BE2C (cell line): ENCODE measurements at regions not wholly inside any gene's neighbourhood (a gene's known extent, or its start where the extent isn't known, plus 50 kb on each side); places are given as distances from the start of the nearest gene placed in this dataset.

Experiments
- DNase-seq: peaks from one replicate; pipeline ENCODE4 v3.0.0-alpha.2; 2020
- H3K27me3 ChIP-seq: fragments of 250-450 bp; sonication (Bioruptor Pico); 2 replicates; pipeline ENCODE4 v1.5.1; 2020; ENCODE audit warnings: mild to moderate bottlenecking
- H3K36me3 ChIP-seq: fragments of 250-450 bp; sonication (Bioruptor Pico); 2 replicates; pipeline ENCODE4 v1.5.1; 2020; ENCODE audit warnings: mild to moderate bottlenecking
- H3K4me1 ChIP-seq: fragments of 250-450 bp; sonication (Bioruptor Pico); 2 replicates; pipeline ENCODE4 v1.5.1; 2020
- H3K4me3 ChIP-seq: 2 replicates; pipeline ENCODE4 v1.5.1; 2011; ENCODE audit warnings: low read depth, low read length
- H3K9me3 ChIP-seq: fragments of 250-450 bp; sonication (Bioruptor Pico); 2 replicates; pipeline ENCODE4 v1.5.1; 2020
- CTCF ChIP-seq: IDR thresholded peaks from 2 replicates; pipeline ENCODE4 v1.5.1; 2012; ENCODE audit warnings: mild to moderate bottlenecking, low read depth, low read length

GRCh38 chr18:71809711-71810110 is 734.4 kb downstream of the CBLN2 start:
- H3K4me1 ChIP-seq = no peaks in the 10 kb centered on the region
- no peaks in the 10 kb centered on the region for H3K9me3 ChIP-seq
- DNase-seq = no peak
- no peak for TF ChIP-seq CTCF
- no peaks in the 10 kb centered on the region for H3K27me3 ChIP-seq
- no peaks in the 10 kb centered on the region for H3K36me3 ChIP-seq
- H3K4me3 ChIP-seq = no peak overlapping the region

GRCh38 chr18:71808616-71809015 is 735.5 kb downstream of the CBLN2 start:
- Histone ChIP-seq H3K4me3 (no peak overlapping the region), H3K4me1 (no peaks in the 10 kb centered on the region), H3K36me3 (no peaks in the 10 kb centered on the region), H3K9me3 (no peaks in the 10 kb centered on the region), H3K27me3 (no peaks in the 10 kb centered on the region)
- TF ChIP-seq CTCF = no peak
- no peak for DNase-seq

GRCh38 chr18:71807586-71807985 is 736.6 kb downstream of the CBLN2 start:
- H3K4me1 ChIP-seq = no peaks in the 10 kb centered on the region
- H3K27me3 ChIP-seq = no peaks in the 10 kb centered on the region
- H3K4me3 ChIP-seq = no peak overlapping the region
- no peaks in the 10 kb centered on the region for H3K9me3 ChIP-seq
- no peak for DNase-seq
- no peaks in the 10 kb centered on the region for H3K36me3 ChIP-seq
- TF ChIP-seq CTCF = no peak

- Histone ChIP-seq H3K4me1 (no peaks in the 10 kb centered on the region), H3K4me3 (no peak overlapping the region), H3K27me3 (no peaks in the 10 kb centered on the region), H3K9me3 (no peaks in the 10 kb centered on the region), H3K36me3 (no peaks in the 10 kb centered on the region)
- no peak for TF ChIP-seq CTCF
- no peak for DNase-seq
Measured at GRCh38 chr18:71798986-71799673, 745.0 kb downstream of the CBLN2 start.

- no peak overlapping the region for H3K4me3 ChIP-seq
- H3K36me3 ChIP-seq = no peaks in the 10 kb centered on the region
- no peaks in the 10 kb centered on the region for H3K27me3 ChIP-seq
- no peaks in the 10 kb centered on the region for H3K4me1 ChIP-seq
- no peak for DNase-seq
- no peaks in the 10 kb centered on the region for H3K9me3 ChIP-seq
- TF ChIP-seq CTCF = no peak
Measured at GRCh38 chr18:71797554-71797953, 746.6 kb downstream of the CBLN2 start.

GRCh38 chr18:71784777-71785176 is 759.4 kb downstream of the CBLN2 start:
- peak; percentile 14 for DNase-seq
- TF ChIP-seq CTCF = peak; percentile 64
- H3K4me3 ChIP-seq = no peak overlapping the region
- no peaks in the 10 kb centered on the region for H3K4me1 ChIP-seq
- no peaks in the 10 kb centered on the region for H3K9me3 ChIP-seq
- H3K36me3 ChIP-seq = no peaks in the 10 kb centered on the region
- H3K27me3 ChIP-seq = no peaks in the 10 kb centered on the region
